HFF-Myc (cell line): ENCODE measurements at regions not wholly inside any gene's neighbourhood (a gene's known extent, or its start where the extent isn't known, plus 50 kb on each side); places are given as distances from the start of the nearest gene placed in this dataset.

Source experiments
- DNase-seq: peaks from one replicate; pipeline ENCODE4 v3.0.0-alpha.2; 2011; ENCODE audit warnings: low read depth; ENCODE audit errors: extremely low read depth
- H3K4me3 ChIP-seq: replicated peaks from 2 replicates; pipeline ENCODE4 v1.5.1; 2011; ENCODE audit warnings: low read depth, mild to moderate bottlenecking, control low read depth, low read length
- TF ChIP-seq, protein P1 (sequence below): IDR thresholded peaks from 2 replicates; pipeline ENCODE4 v1.5.1; 2012; ENCODE audit warnings: mild to moderate bottlenecking, low read depth, low read length, control low read depth; ENCODE audit errors: missing control alignments

DNA sequence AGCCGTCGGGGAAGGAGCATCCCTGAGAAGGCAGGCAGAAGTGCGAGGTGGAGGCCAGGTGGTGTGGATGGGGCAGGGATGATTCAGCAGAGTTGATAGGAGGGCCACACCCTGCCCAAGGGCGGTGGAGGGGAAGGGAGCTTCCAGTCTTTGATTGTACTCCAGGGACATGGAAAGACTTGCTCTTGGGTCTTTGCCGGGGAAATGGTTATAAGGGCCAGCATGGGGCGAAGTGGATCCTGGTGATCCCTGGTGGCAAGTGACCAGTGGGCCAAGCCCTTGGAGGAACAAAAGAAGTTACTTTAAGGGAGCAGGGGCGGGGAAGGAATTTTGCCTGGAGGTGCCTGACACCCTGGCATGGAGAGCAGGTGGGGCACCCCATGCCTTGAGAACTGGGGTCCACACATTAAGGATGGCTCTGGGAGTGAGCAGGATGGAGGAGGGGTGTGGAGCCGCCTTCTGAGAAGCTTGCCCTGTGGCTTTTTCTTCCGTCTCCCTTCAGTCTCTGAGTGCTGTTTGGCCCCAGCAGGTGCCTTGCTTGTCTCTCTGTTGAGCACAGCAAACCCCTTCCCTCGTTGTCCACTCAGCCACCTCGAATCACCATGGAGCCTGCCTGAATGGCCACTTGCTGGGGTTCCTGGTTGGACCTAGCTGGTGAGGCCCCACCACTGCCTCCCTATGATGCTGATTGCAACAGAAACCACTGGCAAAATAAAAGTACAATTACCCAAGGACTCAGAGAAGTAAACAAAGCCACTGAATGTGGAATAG is 83.9 kb downstream of the RAMP3 start:
- DNase-seq: no peak

DNA sequence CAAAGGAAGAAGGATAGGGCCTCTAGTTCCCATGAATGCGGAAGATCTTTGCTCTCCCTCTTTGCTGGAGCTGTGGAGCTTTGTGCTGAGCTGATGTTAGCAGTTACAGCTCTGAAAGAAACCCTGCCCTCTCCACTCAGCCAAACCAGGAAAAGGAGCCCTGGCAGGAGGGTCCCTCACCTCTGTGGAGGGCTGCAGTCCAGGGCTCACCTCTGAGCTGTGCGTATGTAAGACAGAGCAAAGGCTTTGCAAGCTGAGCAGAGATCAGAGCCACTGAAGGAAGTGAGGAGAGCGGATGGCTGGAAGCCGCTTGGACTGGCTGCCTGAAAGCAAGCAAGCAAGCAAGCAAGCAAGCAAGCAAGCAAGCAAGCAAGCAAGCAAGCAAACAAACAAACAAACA is 84.7 kb downstream of the RAMP3 start:
- TF ChIP-seq, protein P1, sequence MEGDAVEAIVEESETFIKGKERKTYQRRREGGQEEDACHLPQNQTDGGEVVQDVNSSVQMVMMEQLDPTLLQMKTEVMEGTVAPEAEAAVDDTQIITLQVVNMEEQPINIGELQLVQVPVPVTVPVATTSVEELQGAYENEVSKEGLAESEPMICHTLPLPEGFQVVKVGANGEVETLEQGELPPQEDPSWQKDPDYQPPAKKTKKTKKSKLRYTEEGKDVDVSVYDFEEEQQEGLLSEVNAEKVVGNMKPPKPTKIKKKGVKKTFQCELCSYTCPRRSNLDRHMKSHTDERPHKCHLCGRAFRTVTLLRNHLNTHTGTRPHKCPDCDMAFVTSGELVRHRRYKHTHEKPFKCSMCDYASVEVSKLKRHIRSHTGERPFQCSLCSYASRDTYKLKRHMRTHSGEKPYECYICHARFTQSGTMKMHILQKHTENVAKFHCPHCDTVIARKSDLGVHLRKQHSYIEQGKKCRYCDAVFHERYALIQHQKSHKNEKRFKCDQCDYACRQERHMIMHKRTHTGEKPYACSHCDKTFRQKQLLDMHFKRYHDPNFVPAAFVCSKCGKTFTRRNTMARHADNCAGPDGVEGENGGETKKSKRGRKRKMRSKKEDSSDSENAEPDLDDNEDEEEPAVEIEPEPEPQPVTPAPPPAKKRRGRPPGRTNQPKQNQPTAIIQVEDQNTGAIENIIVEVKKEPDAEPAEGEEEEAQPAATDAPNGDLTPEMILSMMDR: no peak
- DNase-seq: no peak
- H3K4me3 ChIP-seq: no peak overlapping the region

More for the DNA sequence above, 83.9 kb downstream of the RAMP3 start:
- TF ChIP-seq, protein P1: no peak
- no peak overlapping the region for H3K4me3 ChIP-seq

- TF ChIP-seq, protein P1: no peak
- H3K4me3 ChIP-seq: no peak overlapping the region
- DNase-seq: no peak
Measured at GRCh38 chr7:45242698-45243097, 85.1 kb downstream of the RAMP3 start.

GRCh38 chr7:45244981-45245380 is 87.4 kb downstream of the RAMP3 start:
- no peak overlapping the region for H3K4me3 ChIP-seq
- TF ChIP-seq, protein P1: no peak
- no peak for DNase-seq

- H3K4me3 ChIP-seq: no peak overlapping the region
- TF ChIP-seq, protein P1: no peak
- DNase-seq: no peak
Measured at GRCh38 chr7:45246339-45246738, 88.7 kb downstream of the RAMP3 start.

- no peak overlapping the region for H3K4me3 ChIP-seq
- TF ChIP-seq, protein P1: no peak
- DNase-seq: no peak
Measured at GRCh38 chr7:45252248-45252647, 94.7 kb downstream of the RAMP3 start.

DNA sequence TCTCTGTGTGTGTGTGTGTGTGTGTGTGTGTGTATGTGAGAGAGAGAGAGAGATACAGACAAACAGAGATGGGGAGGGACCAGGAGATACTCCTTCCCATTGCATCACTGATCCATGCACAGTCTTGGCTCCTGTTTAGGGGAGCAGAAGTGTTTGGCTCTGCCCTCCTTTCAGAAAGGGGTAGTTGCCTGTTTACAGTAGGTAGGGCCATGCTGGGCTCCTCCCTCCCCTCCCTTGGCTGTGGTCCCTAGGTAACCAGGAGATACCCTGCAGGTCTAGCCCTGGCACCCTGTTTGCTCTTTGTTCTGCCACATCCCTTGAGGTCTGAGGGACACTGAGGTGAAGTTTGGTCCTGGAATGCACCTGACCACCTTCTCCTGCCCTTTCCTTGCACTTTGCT is 95.3 kb downstream of the RAMP3 start:
- no peak for DNase-seq
- TF ChIP-seq, protein P1: no peak
- H3K4me3 ChIP-seq: no peak overlapping the region
